Memory B cell (primary cell): ENCODE measurements at regions not wholly inside any gene's neighbourhood (a gene's known extent, or its start where the extent isn't known, plus 50 kb on each side); places are given as distances from the start of the nearest gene placed in this dataset.

ENCODE experiments used
- ATAC-seq: fragments of 150-1000 bp; cut with Tn5 transposase; 2 replicates; pipeline ENCODE4 v1.10.0; 2021; ENCODE audit warnings: low read depth, mild to moderate bottlenecking, moderate library complexity
- DNase-seq, 2 donors: peaks; one replicate each; pipeline ENCODE4 v3.0.0; 2022; ENCODE audit warnings: low spot score in 2 of 2
- H3K27ac Mint-ChIP-seq: one replicate; pipeline ENCODE4 v1.8.0; 2022; ENCODE audit warnings: mild to moderate bottlenecking, moderate library complexity, mixed read lengths
- H3K27me3 Mint-ChIP-seq: one replicate; pipeline ENCODE4 v1.8.0; 2022; ENCODE audit warnings: mixed read lengths
- H3K36me3 Mint-ChIP-seq: one replicate; pipeline ENCODE4 v1.8.0; 2022; ENCODE audit warnings: mild to moderate bottlenecking, mixed read lengths
- H3K4me1 Mint-ChIP-seq: one replicate; pipeline ENCODE4 v1.8.0; 2022; ENCODE audit warnings: mixed read lengths
- H3K4me3 Mint-ChIP-seq: one replicate; pipeline ENCODE4 v1.8.0; 2022; ENCODE audit warnings: mild to moderate bottlenecking, moderate library complexity, mixed read lengths
- H3K9me3 Mint-ChIP-seq: one replicate; pipeline ENCODE4 v1.8.0; 2022; ENCODE audit warnings: mixed read lengths

GRCh38 chr2:21640046-21640445 lies 516.3 kb downstream of the TDRD15 start:
- Mint-ChIP-seq H3K4me1 (no peaks in the 10 kb centered on the region), H3K27ac (no peak overlapping the region), H3K4me3 (no peak overlapping the region)

DNA sequence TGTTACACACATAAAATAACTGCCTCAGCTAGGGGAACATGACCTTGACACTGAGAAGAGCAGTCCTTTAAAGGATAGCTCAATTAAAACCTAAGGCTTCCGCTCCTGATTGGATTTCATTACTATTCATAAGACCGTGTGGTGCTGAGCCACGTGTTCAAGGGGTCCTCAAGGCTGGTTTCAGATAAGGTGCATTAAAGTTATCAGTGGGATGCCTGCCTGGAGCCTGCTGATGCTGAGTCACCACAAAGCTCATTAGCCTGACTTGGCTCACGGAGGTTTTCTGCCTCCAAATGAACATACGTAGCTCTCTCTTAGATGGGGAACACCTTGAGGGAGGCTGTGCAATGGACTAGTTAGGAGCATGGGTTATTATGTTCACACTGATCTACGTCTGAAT lies 518.9 kb downstream of the TDRD15 start:
- no peaks in the 10 kb centered on the region for H3K4me1 Mint-ChIP-seq
- H3K9me3 Mint-ChIP-seq: peaks cover 2% of the 10 kb centered on the region
- ATAC-seq (no peak), DNase-seq (no peak)
- H3K27ac Mint-ChIP-seq: no peak overlapping the region
- H3K36me3 Mint-ChIP-seq: no peaks in the 10 kb centered on the region
- H3K4me3 Mint-ChIP-seq: no peak overlapping the region
- no peaks in the 10 kb centered on the region for H3K27me3 Mint-ChIP-seq

More at GRCh38 chr2:21640046-21640445, 516.3 kb downstream of the TDRD15 start:
- peaks cover 2% of the 10 kb centered on the region for H3K9me3 Mint-ChIP-seq
- no peak for ATAC-seq
- H3K36me3 Mint-ChIP-seq: no peaks in the 10 kb centered on the region
- no peaks in the 10 kb centered on the region for H3K27me3 Mint-ChIP-seq
- no peak for DNase-seq

DNA sequence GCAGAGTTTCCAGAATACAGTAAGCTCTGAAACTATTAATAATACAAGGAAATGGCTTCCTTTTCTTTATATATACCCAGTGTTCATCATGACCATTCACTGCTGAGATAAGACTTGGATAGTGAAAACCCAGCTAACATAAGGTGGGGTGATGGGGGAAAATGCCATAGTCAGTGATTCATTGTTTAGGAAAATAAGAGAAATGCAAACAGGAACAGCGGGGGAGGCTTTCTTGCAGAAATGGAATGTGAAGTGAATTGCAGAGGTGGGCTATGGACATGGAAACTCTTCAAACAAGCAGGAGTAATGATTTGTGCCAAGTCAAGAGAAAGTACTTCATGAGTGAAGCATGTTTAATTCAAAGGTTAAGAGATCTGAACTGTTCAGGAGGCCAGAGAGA lies 519.4 kb downstream of the TDRD15 start:
- Mint-ChIP-seq H3K27ac (no peak overlapping the region), H3K36me3 (no peaks in the 10 kb centered on the region)

DNA sequence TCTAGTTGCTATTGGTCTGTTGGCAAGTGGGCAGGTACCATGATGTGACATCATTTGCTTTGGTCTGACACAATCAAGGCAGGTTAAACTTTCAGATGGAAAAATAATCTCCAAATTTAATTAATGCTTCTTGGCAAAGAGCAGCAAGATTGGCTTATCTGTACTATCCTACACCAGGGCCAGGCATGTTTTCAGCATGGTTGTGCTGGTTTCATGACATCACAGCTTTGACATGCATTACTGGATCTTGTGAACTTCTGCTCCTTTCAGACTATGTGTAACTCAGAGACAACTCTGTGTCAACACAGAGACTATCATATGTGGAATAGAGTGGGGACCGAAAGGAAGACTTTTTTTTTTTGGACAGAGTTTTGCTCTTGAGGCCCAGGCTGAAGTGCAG lies 520.5 kb downstream of the TDRD15 start:
- Mint-ChIP-seq H3K27me3 (no peaks in the 10 kb centered on the region), H3K4me1 (no peaks in the 10 kb centered on the region), H3K4me3 (no peak overlapping the region), H3K9me3 (peaks cover 2% of the 10 kb centered on the region), H3K36me3 (no peaks in the 10 kb centered on the region), H3K27ac (no peak overlapping the region)
- DNase-seq: no peak
- ATAC-seq: no peak

More for the DNA sequence above, 519.4 kb downstream of the TDRD15 start:
- no peak overlapping the region for H3K4me3 Mint-ChIP-seq
- peaks cover 2% of the 10 kb centered on the region for H3K9me3 Mint-ChIP-seq
- DNase-seq (no peak), ATAC-seq (no peak)
- H3K27me3 Mint-ChIP-seq: no peaks in the 10 kb centered on the region
- no peaks in the 10 kb centered on the region for H3K4me1 Mint-ChIP-seq

GRCh38 chr2:21646345-21646744 lies 522.6 kb downstream of the TDRD15 start:
- Mint-ChIP-seq H3K4me1 (no peaks in the 10 kb centered on the region), H3K27me3 (no peaks in the 10 kb centered on the region), H3K4me3 (no peak overlapping the region), H3K27ac (no peak overlapping the region), H3K9me3 (peaks cover 2% of the 10 kb centered on the region), H3K36me3 (no peaks in the 10 kb centered on the region)
- ATAC-seq (no peak), DNase-seq (no peak)

GRCh38 chr2:21650569-21650968 lies 526.8 kb downstream of the TDRD15 start:
- H3K27ac Mint-ChIP-seq: no peak overlapping the region
- H3K4me3 Mint-ChIP-seq: no peak overlapping the region
- H3K36me3 Mint-ChIP-seq: no peaks in the 10 kb centered on the region
- H3K4me1 Mint-ChIP-seq: no peaks in the 10 kb centered on the region
- ATAC-seq (no peak), DNase-seq (no peak)
- H3K27me3 Mint-ChIP-seq: no peaks in the 10 kb centered on the region
- H3K9me3 Mint-ChIP-seq: no peaks in the 10 kb centered on the region

GRCh38 chr2:21655136-21655535 lies 531.4 kb downstream of the TDRD15 start:
- no peak for ATAC-seq

DNA sequence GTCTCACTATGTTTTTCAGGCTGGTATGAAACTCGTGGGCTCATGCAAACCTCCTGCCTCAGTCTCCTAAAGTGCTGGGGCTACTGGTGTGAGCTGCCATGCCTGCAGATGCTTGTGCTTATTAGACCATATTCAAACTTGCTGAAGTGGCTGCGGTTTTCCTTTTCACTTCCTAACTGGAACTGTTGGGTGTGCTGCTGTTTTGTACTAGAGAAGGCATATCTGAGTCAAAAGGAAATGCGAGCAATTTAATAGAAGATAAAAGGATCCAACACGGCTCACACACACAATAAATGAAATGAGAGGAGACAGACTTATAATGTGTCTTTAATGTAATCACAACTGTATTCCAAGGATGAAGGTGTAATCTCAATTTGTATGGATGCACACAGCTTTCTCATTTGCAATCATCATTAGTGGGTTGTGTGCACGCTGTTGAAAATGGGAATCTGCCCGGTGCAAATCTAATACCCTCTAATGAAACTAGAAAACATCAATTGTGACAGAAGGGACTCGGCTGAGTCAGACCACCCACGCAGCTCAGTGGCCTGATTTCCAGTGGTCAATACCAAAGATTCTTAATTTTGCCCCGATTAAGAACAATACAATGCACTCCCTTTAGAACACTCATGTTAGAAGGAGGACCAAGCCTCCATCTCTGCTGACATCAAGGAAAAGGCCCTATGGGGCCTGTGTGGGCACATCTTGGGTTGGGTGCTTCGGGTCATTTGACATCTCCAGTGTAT lies 532.7 kb downstream of the TDRD15 start:
- Mint-ChIP-seq H3K27me3 (no peaks in the 10 kb centered on the region), H3K27ac (no peak overlapping the region), H3K9me3 (peaks cover 7% of the 10 kb centered on the region), H3K4me3 (no peak overlapping the region), H3K4me1 (no peaks in the 10 kb centered on the region), H3K36me3 (no peaks in the 10 kb centered on the region)
- no peak for ATAC-seq
- DNase-seq: no peak

More at GRCh38 chr2:21655136-21655535, 531.4 kb downstream of the TDRD15 start:
- H3K4me1 Mint-ChIP-seq: no peaks in the 10 kb centered on the region
- no peak overlapping the region for H3K4me3 Mint-ChIP-seq
- H3K36me3 Mint-ChIP-seq: no peaks in the 10 kb centered on the region
- no peak for DNase-seq
- H3K27me3 Mint-ChIP-seq: no peaks in the 10 kb centered on the region
- no peak overlapping the region for H3K27ac Mint-ChIP-seq
- peaks cover 2% of the 10 kb centered on the region for H3K9me3 Mint-ChIP-seq

- H3K27me3 Mint-ChIP-seq: no peaks in the 10 kb centered on the region
- DNase-seq (no peak), ATAC-seq (no peak)
- no peak overlapping the region for H3K4me3 Mint-ChIP-seq
- peaks cover 7% of the 10 kb centered on the region for H3K9me3 Mint-ChIP-seq
- H3K36me3 Mint-ChIP-seq: no peaks in the 10 kb centered on the region
- no peaks in the 10 kb centered on the region for H3K4me1 Mint-ChIP-seq
- H3K27ac Mint-ChIP-seq: no peak overlapping the region
Measured at GRCh38 chr2:21657445-21657844, 533.7 kb downstream of the TDRD15 start.

DNA sequence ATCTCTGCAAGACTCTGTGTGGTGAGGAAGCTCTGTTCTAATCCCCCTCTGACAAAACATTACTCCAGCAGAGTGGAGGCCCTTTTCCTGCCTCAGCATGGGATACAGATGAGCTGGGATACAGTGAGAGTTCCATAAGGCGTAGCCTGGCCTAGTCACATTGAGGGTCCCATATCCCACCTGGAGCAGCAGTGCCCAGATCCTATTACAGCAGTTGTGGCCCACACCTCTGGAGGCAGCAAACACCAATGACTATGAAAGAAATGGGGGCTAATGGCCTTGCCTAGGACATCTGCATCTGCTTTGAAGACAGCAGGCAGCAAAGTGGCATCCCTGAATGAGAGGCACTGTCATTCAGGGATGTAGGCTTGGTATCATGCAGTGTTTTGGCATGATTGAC lies 534.5 kb downstream of the TDRD15 start:
- Mint-ChIP-seq H3K4me1 (no peaks in the 10 kb centered on the region), H3K9me3 (peaks cover 7% of the 10 kb centered on the region), H3K4me3 (no peak overlapping the region), H3K27ac (no peak overlapping the region), H3K27me3 (no peaks in the 10 kb centered on the region), H3K36me3 (no peaks in the 10 kb centered on the region)
- DNase-seq (no peak), ATAC-seq (no peak)

DNA sequence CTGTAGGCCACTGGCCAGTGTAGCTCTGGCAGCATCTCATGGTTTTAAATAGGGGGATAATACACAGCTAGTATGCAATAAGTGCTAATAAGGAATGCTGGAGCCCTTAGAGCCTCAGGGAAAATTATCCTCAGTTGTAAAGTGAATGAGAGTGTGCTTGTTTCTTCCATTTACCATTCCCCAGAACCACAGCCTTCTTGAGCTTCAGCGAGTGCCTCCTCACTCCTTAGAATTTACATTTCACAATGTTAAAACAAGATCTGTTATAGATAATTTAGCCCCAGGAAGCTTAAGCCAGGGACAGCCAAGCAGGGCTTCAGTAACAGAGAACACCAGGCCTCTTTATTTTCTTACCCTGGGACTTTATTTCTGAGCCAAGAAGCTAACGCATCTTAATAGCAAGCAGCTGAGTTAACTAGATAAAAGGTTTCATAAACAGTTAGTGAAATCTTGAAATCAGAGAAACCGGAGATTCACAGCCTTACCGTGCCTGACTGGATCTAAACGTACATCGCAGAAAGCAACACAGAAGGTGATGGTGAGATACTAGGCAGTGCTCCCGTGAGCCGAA lies 535.2 kb downstream of the TDRD15 start:
- Mint-ChIP-seq H3K9me3 (peaks cover 7% of the 10 kb centered on the region), H3K4me3 (no peak overlapping the region), H3K36me3 (no peaks in the 10 kb centered on the region), H3K27ac (no peak overlapping the region), H3K4me1 (no peaks in the 10 kb centered on the region), H3K27me3 (no peaks in the 10 kb centered on the region)
- DNase-seq (no peak), ATAC-seq (no peak)

DNA sequence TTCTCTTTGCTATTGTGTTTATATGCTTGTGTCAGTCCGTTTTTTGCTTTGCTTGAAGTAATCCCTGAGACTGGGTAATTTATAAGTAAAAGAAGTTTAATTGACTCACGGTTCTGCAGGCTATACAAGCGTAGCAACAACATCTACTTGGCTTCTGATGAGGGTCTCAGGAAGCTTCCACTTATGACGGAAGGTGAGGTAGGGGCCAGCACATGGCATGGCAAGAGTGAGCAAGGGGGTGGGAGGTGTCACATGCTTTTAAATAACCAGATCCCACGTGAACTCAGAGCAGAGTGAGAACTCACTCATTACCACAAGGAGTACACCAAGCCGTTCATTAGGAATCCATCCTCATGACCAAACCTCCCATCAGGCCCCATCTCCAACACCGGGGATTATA lies 540.3 kb downstream of the TDRD15 start:
- Mint-ChIP-seq H3K27me3 (no peaks in the 10 kb centered on the region), H3K27ac (no peak overlapping the region), H3K4me1 (no peaks in the 10 kb centered on the region), H3K36me3 (no peaks in the 10 kb centered on the region), H3K9me3 (peaks cover 8% of the 10 kb centered on the region), H3K4me3 (no peak overlapping the region)
- DNase-seq (no peak), ATAC-seq (no peak)

DNA sequence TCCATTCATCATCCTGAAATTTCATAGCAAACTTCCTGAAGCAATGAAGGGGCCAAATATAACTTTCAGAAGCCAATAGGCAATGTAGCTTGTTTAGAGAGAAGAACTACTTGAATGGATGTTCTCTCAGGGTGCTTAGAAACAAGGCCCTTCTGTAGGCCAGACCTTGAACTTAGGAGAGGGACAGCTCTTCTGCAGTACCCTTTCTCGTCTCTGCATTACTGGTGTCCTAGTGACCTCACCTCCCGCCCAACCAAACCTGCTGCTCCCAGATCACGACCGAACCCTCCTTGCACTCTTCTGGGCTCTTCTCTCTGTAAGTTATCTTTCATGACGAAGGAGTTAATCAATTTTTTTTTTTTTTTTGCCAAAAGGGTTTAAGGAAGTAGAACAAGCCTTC lies 543.9 kb downstream of the TDRD15 start:
- DNase-seq (no peak), ATAC-seq (no peak)
- no peaks in the 10 kb centered on the region for H3K4me1 Mint-ChIP-seq
- no peak overlapping the region for H3K27ac Mint-ChIP-seq
- H3K9me3 Mint-ChIP-seq: peaks cover 5% of the 10 kb centered on the region
- no peaks in the 10 kb centered on the region for H3K36me3 Mint-ChIP-seq
- H3K4me3 Mint-ChIP-seq: no peak overlapping the region
- H3K27me3 Mint-ChIP-seq: no peaks in the 10 kb centered on the region

GRCh38 chr2:21668078-21668710 lies 544.4 kb downstream of the TDRD15 start:
- Mint-ChIP-seq H3K27ac (no peak overlapping the region), H3K4me1 (no peaks in the 10 kb centered on the region), H3K36me3 (no peaks in the 10 kb centered on the region), H3K4me3 (no peak overlapping the region), H3K9me3 (peaks cover 5% of the 10 kb centered on the region), H3K27me3 (no peaks in the 10 kb centered on the region)
- ATAC-seq (no peak), DNase-seq (no peak)
